ENCODE measurements at regions not wholly inside any gene's neighbourhood (a gene's known extent, or its start where the extent isn't known, plus 50 kb on each side); places are given as distances from the start of the nearest gene placed in this dataset.

DNA sequence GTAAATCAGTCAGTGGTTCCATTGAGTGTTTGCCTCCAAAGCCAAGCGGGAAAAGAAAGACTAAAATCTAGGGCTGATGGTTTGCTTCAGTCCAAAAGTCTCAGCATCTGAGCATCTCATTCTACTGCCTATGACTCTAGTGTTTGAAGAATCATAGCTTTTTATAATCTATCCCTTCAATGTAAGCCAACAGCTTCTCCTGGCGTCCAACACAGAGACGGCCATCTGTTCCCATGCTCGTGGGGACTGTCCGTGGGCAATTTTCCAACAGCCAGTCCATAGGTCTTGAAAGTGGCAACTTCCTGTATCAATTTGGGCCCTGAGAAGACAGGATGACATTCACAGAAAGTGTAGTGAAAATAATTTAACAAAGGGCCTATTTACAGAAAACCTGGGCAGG, 544.4 kb upstream of the TMEM132C start:
- TF ChIP-seq POLR2A (IDR thresholded peaks at IDR 0.05): no peak
- no peak for TF ChIP-seq CTCF (IDR thresholded peaks at IDR 0.05)
- no peak for ATAC-seq
- WGBS, 4 donors: 66 to 76% (median 68%) methylated on average over 5 of the region's 5 CpGs

GRCh38 chr12:127723251-127723650, 543.7 kb upstream of the TMEM132C start:
- Histone ChIP-seq H3K4me1 (no peaks in the 10 kb centered on the region), H3K36me3 (no peaks in the 10 kb centered on the region), H3K9me3 (no peaks in the 10 kb centered on the region), H3K4me3 (no peak overlapping the region), H3K27me3 (no peaks in the 10 kb centered on the region), H3K27ac (no peak overlapping the region)
- no peak for DNase-seq
- WGBS, 4 donors: 37 to 48% (median 44%) methylated on average over 4 of the region's 4 CpGs
- no peak for ATAC-seq
- intact Hi-C loops (cut with DNase I): no loop called here
- no peak for TF ChIP-seq CTCF (IDR thresholded peaks at IDR 0.05)
- no peak for TF ChIP-seq POLR2A (IDR thresholded peaks at IDR 0.05)

More for the DNA sequence above, 544.4 kb upstream of the TMEM132C start:
- intact Hi-C loops (cut with DNase I): no loop called here
- no peaks in the 10 kb centered on the region for H3K4me1 ChIP-seq
- H3K36me3 ChIP-seq: no peaks in the 10 kb centered on the region
- no peak overlapping the region for H3K4me3 ChIP-seq
- H3K27me3 ChIP-seq: no peaks in the 10 kb centered on the region
- H3K9me3 ChIP-seq: no peaks in the 10 kb centered on the region
- no peak overlapping the region for H3K27ac ChIP-seq
- DNase-seq: no peak

GRCh38 chr12:127726671-127727315, 540.2 kb upstream of the TMEM132C start:
- H3K4me1 ChIP-seq: no peaks in the 10 kb centered on the region
- TF ChIP-seq CTCF (IDR thresholded peaks at IDR 0.05) (no peak), POLR2A (IDR thresholded peaks at IDR 0.05) (no peak)
- H3K9me3 ChIP-seq: peaks cover 0 to 9% (median 0%) of the 10 kb centered on the region in 12 donors
- H3K27ac ChIP-seq: no peak overlapping the region
- ATAC-seq (peak in 2 of 4 donors; percentile 42 to 46), DNase-seq (no peak)
- 60 to 72% (median 67%) methylated on average over 9 of the region's 9 CpGs for WGBS, 4 donors
- intact Hi-C loops (cut with DNase I): no loop called here
- no peaks in the 10 kb centered on the region for H3K36me3 ChIP-seq
- no peak overlapping the region for H3K4me3 ChIP-seq
- H3K27me3 ChIP-seq: no peaks in the 10 kb centered on the region

DNA sequence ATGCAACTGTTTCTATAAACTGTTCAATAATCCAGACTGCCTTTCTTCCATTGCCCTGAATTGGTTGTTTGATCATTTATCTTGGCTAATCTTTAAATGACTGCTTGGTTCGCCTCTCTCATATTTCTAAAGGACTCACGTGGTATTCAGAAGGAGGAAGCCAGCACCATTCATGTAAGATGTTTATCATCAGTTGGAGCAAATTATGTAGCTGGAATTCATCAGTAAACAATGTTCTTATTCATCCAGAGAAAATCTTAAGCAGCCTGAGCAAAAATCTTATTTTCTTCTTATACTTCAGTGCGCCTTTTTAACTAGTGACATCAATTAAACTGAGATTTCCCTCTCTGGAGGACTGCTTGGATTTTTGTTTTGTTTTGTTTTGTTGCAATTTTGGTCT, 538.7 kb upstream of the TMEM132C start:
- Histone ChIP-seq H3K4me3 (no peak overlapping the region), H3K4me1 (no peaks in the 10 kb centered on the region), H3K9me3 (peaks cover 0 to 9% (median 0%) of the 10 kb centered on the region in 12 donors), H3K27ac (no peak overlapping the region), H3K27me3 (no peaks in the 10 kb centered on the region), H3K36me3 (no peaks in the 10 kb centered on the region)
- WGBS, 4 donors: 64 to 74% (median 74%) methylated on average over 3 of the region's 3 CpGs
- no peak for DNase-seq
- no peak for ATAC-seq
- TF ChIP-seq CTCF (IDR thresholded peaks at IDR 0.05): no peak
- no peak for TF ChIP-seq POLR2A (IDR thresholded peaks at IDR 0.05)
- intact Hi-C loops (cut with DNase I): no loop called here

All from heart left ventricle (tissue), 16 donors.